ENCODE measurements at regions not wholly inside any gene's neighbourhood (a gene's known extent, or its start where the extent isn't known, plus 50 kb on each side); places are given as distances from the start of the nearest gene placed in this dataset.

DNA sequence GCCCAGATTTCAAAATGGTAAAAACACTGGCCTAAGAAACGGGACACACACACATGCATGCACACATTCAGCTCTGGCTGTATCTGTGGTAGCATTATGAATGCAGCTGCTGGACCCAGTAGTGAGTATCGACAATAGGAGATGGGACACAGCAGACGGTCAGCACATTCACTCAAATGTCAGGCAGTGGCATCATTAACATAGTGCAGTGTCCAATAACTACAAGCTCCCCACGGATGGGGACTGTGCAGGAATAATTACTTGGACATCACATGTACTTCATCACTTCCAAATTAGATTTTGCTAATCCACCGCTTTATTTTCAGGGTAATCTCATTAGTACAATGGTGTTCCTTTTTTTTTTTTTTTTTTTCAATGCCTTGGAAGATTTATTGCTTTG, 109.5 kb downstream of the FANCF start:
- TF ChIP-seq, protein P1, sequence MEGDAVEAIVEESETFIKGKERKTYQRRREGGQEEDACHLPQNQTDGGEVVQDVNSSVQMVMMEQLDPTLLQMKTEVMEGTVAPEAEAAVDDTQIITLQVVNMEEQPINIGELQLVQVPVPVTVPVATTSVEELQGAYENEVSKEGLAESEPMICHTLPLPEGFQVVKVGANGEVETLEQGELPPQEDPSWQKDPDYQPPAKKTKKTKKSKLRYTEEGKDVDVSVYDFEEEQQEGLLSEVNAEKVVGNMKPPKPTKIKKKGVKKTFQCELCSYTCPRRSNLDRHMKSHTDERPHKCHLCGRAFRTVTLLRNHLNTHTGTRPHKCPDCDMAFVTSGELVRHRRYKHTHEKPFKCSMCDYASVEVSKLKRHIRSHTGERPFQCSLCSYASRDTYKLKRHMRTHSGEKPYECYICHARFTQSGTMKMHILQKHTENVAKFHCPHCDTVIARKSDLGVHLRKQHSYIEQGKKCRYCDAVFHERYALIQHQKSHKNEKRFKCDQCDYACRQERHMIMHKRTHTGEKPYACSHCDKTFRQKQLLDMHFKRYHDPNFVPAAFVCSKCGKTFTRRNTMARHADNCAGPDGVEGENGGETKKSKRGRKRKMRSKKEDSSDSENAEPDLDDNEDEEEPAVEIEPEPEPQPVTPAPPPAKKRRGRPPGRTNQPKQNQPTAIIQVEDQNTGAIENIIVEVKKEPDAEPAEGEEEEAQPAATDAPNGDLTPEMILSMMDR (conservative IDR thresholded peaks at IDR 0.05; ENCODE audit: low read length): no peak
- no peak for TF ChIP-seq EZH2phosphoT487 (IDR thresholded peaks at IDR 0.05; ENCODE audit: borderline replicate concordance, low read depth, low read length)
